GM21381 (cell line): ENCODE measurements at regions not wholly inside any gene's neighbourhood (a gene's known extent, or its start where the extent isn't known, plus 50 kb on each side); places are given as distances from the start of the nearest gene placed in this dataset.
A peak's percentile ranks its signal among the peaks of the same experiment; 100 is the strongest.

Experiments
- ATAC-seq: cut with Tn5 transposase; IDR thresholded peaks from one replicate; pipeline ENCODE4 v1.9.1; 2021; ENCODE audit warnings: mild to moderate bottlenecking, moderate library complexity; ENCODE audit not compliant: unreplicated experiment

- no peak for ATAC-seq
These were observed 444.0 kb downstream of the NPHP4 start for GRCh38 chr1:5548266-5548665.

- no peak for ATAC-seq
These were observed 449.0 kb downstream of the NPHP4 start for GRCh38 chr1:5543235-5543634.

- ATAC-seq, result no peak
These were observed 459.4 kb downstream of the NPHP4 start for GRCh38 chr1:5532811-5533210.

- no peak for ATAC-seq
These were observed 465.2 kb downstream of the NPHP4 start for GRCh38 chr1:5526822-5527551.

GRCh38 chr1:5526385-5526750, 465.9 kb downstream of the NPHP4 start:
- ATAC-seq, result no peak

- no peak for ATAC-seq
These were observed 466.4 kb downstream of the NPHP4 start for GRCh38 chr1:5525597-5526384.

- no peak for ATAC-seq
These were observed 469.6 kb downstream of the NPHP4 start for GRCh38 chr1:5522531-5523145.

- ATAC-seq, result no peak
These were observed 472.7 kb downstream of the NPHP4 start for GRCh38 chr1:5519366-5520135.

GRCh38 chr1:5516756-5517155, 475.5 kb downstream of the NPHP4 start:
- ATAC-seq, result no peak

GRCh38 chr1:5515501-5515900, 476.7 kb downstream of the NPHP4 start:
- no peak for ATAC-seq

GRCh38 chr1:5514527-5515183, 477.6 kb downstream of the NPHP4 start:
- ATAC-seq, result peak; percentile 84

- ATAC-seq, result no peak
These were observed 478.2 kb downstream of the NPHP4 start for GRCh38 chr1:5513846-5514526.

GRCh38 chr1:5513179-5513578, 479.0 kb downstream of the NPHP4 start:
- ATAC-seq, result no peak

- ATAC-seq, result no peak
These were observed 480.7 kb downstream of the NPHP4 start for GRCh38 chr1:5511381-5512097.

- no peak for ATAC-seq
These were observed 482.4 kb downstream of the NPHP4 start for GRCh38 chr1:5509664-5510452.

- no peak for ATAC-seq
These were observed 483.4 kb downstream of the NPHP4 start for GRCh38 chr1:5508669-5509330.

GRCh38 chr1:5507340-5507739, 484.9 kb downstream of the NPHP4 start:
- no peak for ATAC-seq

GRCh38 chr1:5506634-5507033, 485.6 kb downstream of the NPHP4 start:
- no peak for ATAC-seq
